Caco-2 (cell line): ENCODE measurements at regions not wholly inside any gene's neighbourhood (a gene's known extent, or its start where the extent isn't known, plus 50 kb on each side); places are given as distances from the start of the nearest gene placed in this dataset.

Experiments
- BruUV-seq: library from RNA; stranded (reverse); fragments of 400-500 nt; replicated peaks from 2 replicates; lab custom pipeline; 2021; lab: Mats Ljungman, UMichigan
- CTCF ChIA-PET: fragments of 300-600 bp; sonication (Branson Sonifier 250); formaldehyde crosslinking; loops from one replicate; lab custom pipeline; 2022; ENCODE audit warnings: antibody characterized with exemption; lab: Charles Lee
- POLR2A ChIA-PET: fragments of 300-600 bp; sonication (Branson Sonifier 250); formaldehyde crosslinking; loops from one replicate; lab custom pipeline; 2022; ENCODE audit warnings: antibody characterized with exemption; lab: Charles Lee
- DNase-seq, 2 experiments: peaks; one replicate each; pipeline versions ENCODE4 v3.0.0 to v3.0.0-alpha.2; 2020 to 2022
- H3K27me3 ChIP-seq: replicated peaks from 2 replicates; pipeline ENCODE4 v1.6.0; 2011; ENCODE audit warnings: low read length; ENCODE audit not compliant: control insufficient read depth, insufficient read depth
- H3K36me3 ChIP-seq: 2 replicates; pipeline ENCODE4 v1.5.1; 2011; ENCODE audit warnings: low read length; ENCODE audit not compliant: control insufficient read depth, insufficient read depth
- H3K4me1 ChIP-seq: fragments of 250-450 bp; sonication (Bioruptor Pico); 2 replicates; pipeline ENCODE4 v1.5.1; 2020; ENCODE audit warnings: mild to moderate bottlenecking
- H3K4me3 ChIP-seq: 2 replicates; pipeline ENCODE4 v1.5.1; 2011; ENCODE audit warnings: low read depth, mild to moderate bottlenecking, control low read depth, low read length
- H3K9me3 ChIP-seq: fragments of 250-450 bp; sonication (Bioruptor Pico); 2 replicates; pipeline ENCODE4 v1.5.1; 2020; ENCODE audit warnings: mild to moderate bottlenecking, moderate library complexity
- H3K27ac Mint-ChIP-seq: one replicate; pipeline ENCODE4 v1.8.0; 2022; ENCODE audit warnings: mixed read lengths; ENCODE audit not compliant: unreplicated experiment
- H3K27me3 Mint-ChIP-seq: one replicate; pipeline ENCODE4 v1.8.0; 2022; ENCODE audit warnings: mixed read lengths; ENCODE audit not compliant: insufficient read depth, unreplicated experiment
- H3K36me3 Mint-ChIP-seq: one replicate; pipeline ENCODE4 v1.8.0; 2022; ENCODE audit warnings: mild to moderate bottlenecking, mixed read lengths; ENCODE audit not compliant: insufficient read depth, unreplicated experiment
- H3K4me1 Mint-ChIP-seq: one replicate; pipeline ENCODE4 v1.8.0; 2022; ENCODE audit warnings: low read depth, mixed read lengths; ENCODE audit not compliant: unreplicated experiment
- H3K4me3 Mint-ChIP-seq: one replicate; pipeline ENCODE4 v1.8.0; 2022; ENCODE audit warnings: mild to moderate bottlenecking, moderate library complexity, mixed read lengths; ENCODE audit not compliant: unreplicated experiment
- H3K9me3 Mint-ChIP-seq: one replicate; pipeline ENCODE4 v1.8.0; 2022; ENCODE audit warnings: mixed read lengths; ENCODE audit not compliant: unreplicated experiment
- CTCF ChIP-seq, 2 experiments: fragments of 200-600 bp in 1 of 2; IDR thresholded peaks; 1 replicate in 1 of 2; 2 replicates in 1 of 2; pipeline versions ENCODE4 v1.5.1 to v1.8.0; 2011 to 2022; ENCODE audit warnings: antibody characterized with exemption in 1 of 2, control low read depth in 1 of 2, inconsistent platforms in 1 of 2, low read depth in 1 of 2, low read length in 1 of 2, mild to moderate bottlenecking in 1 of 2, moderate library complexity in 1 of 2; ENCODE audit not compliant: insufficient read depth in 1 of 2, severe bottlenecking in 1 of 2, unreplicated experiment in 1 of 2
- intact Hi-C: fragments of 100-400 bp; cut with micrococcal nuclease; formaldehyde crosslinking; loops from one replicate; pipeline ENCODE4 v1.10.0; 2022; ENCODE audit not compliant: unreplicated experiment

- Histone ChIP-seq H3K4me1 (peaks cover 14% of the 10 kb centered on the region; the same call in 1 of the 2 replicates), H3K4me3 (no peak overlapping the region), H3K36me3 (no peaks in the 10 kb centered on the region), H3K9me3 (0 out of 2 replicates have a peak, but pooled peaks cover 6% of the 10 kb centered on the region), H3K27me3 (no peaks in the 10 kb centered on the region)
- peaks cover 51% of the 10 kb centered on the region for H3K9me3 Mint-ChIP-seq
- peaks cover 21% of the 10 kb centered on the region for H3K4me1 Mint-ChIP-seq
- H3K27ac Mint-ChIP-seq, result no peak overlapping the region
- intact Hi-C loops, result no loop called here
- no peaks in the 10 kb centered on the region for H3K36me3 Mint-ChIP-seq
- no peak for DNase-seq
- no peaks in the 10 kb centered on the region for H3K27me3 Mint-ChIP-seq
- CTCF ChIA-PET, result no interaction called here
- BruUV-seq, result no TSS peak
- TF ChIP-seq CTCF (IDR thresholded peaks at IDR 0.05; ENCODE audit: insufficient read depth in 1 of 2, low read depth in 1 of 2, low read length in 1 of 2, severe bottlenecking in 1 of 2, unreplicated experiment in 1 of 2), result no peak
- POLR2A ChIA-PET, result no interaction called here
- no peak overlapping the region for H3K4me3 Mint-ChIP-seq
Observed at GRCh38 chr7:112575864-112576263, 95.1 kb downstream of the LSMEM1 start.

GRCh38 chr7:112579388-112579787 lies 98.6 kb downstream of the LSMEM1 start:
- peaks cover 24% of the 10 kb centered on the region for H3K4me1 Mint-ChIP-seq
- Histone ChIP-seq H3K27me3 (no peaks in the 10 kb centered on the region), H3K4me3 (no peak overlapping the region), H3K4me1 (peaks cover 14% of the 10 kb centered on the region; the same call in 1 of the 2 replicates), H3K9me3 (0 out of 2 replicates have a peak, but pooled peaks cover 6% of the 10 kb centered on the region), H3K36me3 (no peaks in the 10 kb centered on the region)
- no peak overlapping the region for H3K27ac Mint-ChIP-seq
- intact Hi-C loops, result no loop called here
- H3K9me3 Mint-ChIP-seq, result peaks cover 46% of the 10 kb centered on the region
- TF ChIP-seq CTCF (IDR thresholded peaks at IDR 0.05; ENCODE audit: insufficient read depth in 1 of 2, low read depth in 1 of 2, low read length in 1 of 2, severe bottlenecking in 1 of 2, unreplicated experiment in 1 of 2), result no peak
- no TSS peak for BruUV-seq
- POLR2A ChIA-PET, result no interaction called here
- H3K27me3 Mint-ChIP-seq, result no peaks in the 10 kb centered on the region
- DNase-seq, result no peak
- H3K4me3 Mint-ChIP-seq, result no peak overlapping the region
- no peaks in the 10 kb centered on the region for H3K36me3 Mint-ChIP-seq
- CTCF ChIA-PET, result no interaction called here

- intact Hi-C loops, result no loop called here
Observed at GRCh38 chr7:112580717-112581435, 100.1 kb downstream of the LSMEM1 start.

More at GRCh38 chr7:112580717-112581435, 100.1 kb downstream of the LSMEM1 start:
- POLR2A ChIA-PET, result no interaction called here
- Histone ChIP-seq H3K4me3 (no peak overlapping the region), H3K36me3 (no peaks in the 10 kb centered on the region), H3K27me3 (no peaks in the 10 kb centered on the region), H3K9me3 (0 out of 2 replicates have a peak, but pooled peaks cover 6% of the 10 kb centered on the region), H3K4me1 (peaks cover 9% of the 10 kb centered on the region; the same call in 1 of the 2 replicates)
- H3K4me1 Mint-ChIP-seq, result peaks cover 20% of the 10 kb centered on the region
- no TSS peak for BruUV-seq
- no peak for TF ChIP-seq CTCF (IDR thresholded peaks at IDR 0.05; ENCODE audit: insufficient read depth in 1 of 2, low read depth in 1 of 2, low read length in 1 of 2, severe bottlenecking in 1 of 2, unreplicated experiment in 1 of 2)
- H3K9me3 Mint-ChIP-seq, result peaks cover 41% of the 10 kb centered on the region
- no peaks in the 10 kb centered on the region for H3K36me3 Mint-ChIP-seq
- H3K27ac Mint-ChIP-seq, result no peak overlapping the region
- CTCF ChIA-PET, result no interaction called here
- no peaks in the 10 kb centered on the region for H3K27me3 Mint-ChIP-seq
- H3K4me3 Mint-ChIP-seq, result no peak overlapping the region
- no peak for DNase-seq
